ENCODE measurements at regions not wholly inside any gene's neighbourhood (a gene's known extent, or its start where the extent isn't known, plus 50 kb on each side); places are given as distances from the start of the nearest gene placed in this dataset.
A peak's percentile ranks its signal among the peaks of the same experiment; 100 is the strongest.

DNA sequence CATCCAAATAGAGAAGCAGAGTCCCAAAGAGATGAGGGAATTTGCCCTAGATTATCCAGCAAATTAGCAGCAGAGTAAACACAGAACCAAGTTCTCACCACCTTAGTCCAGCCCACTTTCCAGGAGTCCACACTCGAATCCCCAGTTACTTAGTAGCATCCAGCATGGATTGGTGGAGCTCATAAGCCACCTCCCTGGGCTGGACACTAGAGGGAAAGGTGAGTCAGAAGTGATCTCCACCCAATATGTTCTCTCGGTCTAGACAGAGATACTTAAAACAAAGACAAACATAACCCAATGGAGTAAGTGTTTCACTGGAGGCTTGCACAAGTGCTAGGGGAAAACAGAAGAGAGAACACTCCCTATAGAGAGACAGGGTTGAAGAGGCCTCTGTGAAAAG, 105.1 kb upstream of the CPEB2 start:
- Mint-ChIP-seq H3K9me3 (peaks cover 0 to 2% (median 0%) of the 10 kb centered on the region in 7 donors), H3K36me3 (no peaks in the 10 kb centered on the region), H3K27ac (no peak overlapping the region), H3K4me3 (peak overlapping the region in 1 of 8 donors; percentile 47), H3K4me1 (no peaks in the 10 kb centered on the region), H3K27me3 (peaks cover 5 to 20% (median 19%) of the 10 kb centered on the region in 3 donors)
- DNase-seq (no peak), ATAC-seq (ENCODE audit: low read depth in 2 of 2) (no peak)

GRCh38 chr4:14898989-14899388, 103.3 kb upstream of the CPEB2 start:
- Mint-ChIP-seq H3K4me3 (no peak overlapping the region), H3K27ac (no peak overlapping the region), H3K27me3 (peaks cover 9 to 29% (median 22%) of the 10 kb centered on the region in 3 donors), H3K9me3 (no peaks in the 10 kb centered on the region), H3K36me3 (no peaks in the 10 kb centered on the region), H3K4me1 (no peaks in the 10 kb centered on the region)
- ATAC-seq (ENCODE audit: low read depth in 2 of 2) (no peak), DNase-seq (no peak)

DNA sequence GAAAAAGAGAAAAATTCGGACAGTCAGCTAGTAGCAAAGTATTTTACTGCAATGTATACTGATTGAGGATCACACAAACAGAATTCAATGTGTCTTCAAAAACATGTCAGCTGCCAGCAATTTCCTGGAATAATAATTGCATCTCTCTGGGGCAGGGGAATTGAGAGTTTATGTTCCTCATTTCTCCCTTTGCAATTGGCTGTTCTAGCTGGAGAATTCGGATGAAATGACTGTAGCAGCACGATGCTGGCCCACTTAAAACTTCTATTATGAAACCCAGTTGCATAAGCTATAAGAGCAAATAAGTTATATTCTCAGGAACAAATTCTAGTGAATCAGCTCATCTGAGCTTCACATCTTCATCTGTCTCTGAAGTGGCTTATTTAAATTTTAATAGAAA, 99.9 kb upstream of the CPEB2 start:
- Mint-ChIP-seq H3K4me3 (no peak overlapping the region), H3K9me3 (no peaks in the 10 kb centered on the region), H3K27ac (no peak overlapping the region), H3K27me3 (peaks cover 6 to 31% (median 24%) of the 10 kb centered on the region in 3 donors), H3K36me3 (no peaks in the 10 kb centered on the region), H3K4me1 (no peaks in the 10 kb centered on the region)
- no peak for DNase-seq
- ATAC-seq (ENCODE audit: low read depth in 2 of 2): no peak

- Mint-ChIP-seq H3K9me3 (no peaks in the 10 kb centered on the region), H3K27me3 (peaks cover 6 to 26% (median 15%) of the 10 kb centered on the region in 3 donors), H3K36me3 (no peaks in the 10 kb centered on the region), H3K4me3 (no peak overlapping the region), H3K4me1 (no peaks in the 10 kb centered on the region), H3K27ac (peak overlapping the region in 1 of 6 donors; percentile 16)
- DNase-seq (no peak), ATAC-seq (ENCODE audit: low read depth in 2 of 2) (no peak)
Observed at GRCh38 chr4:14903321-14903720, 99.0 kb upstream of the CPEB2 start.

DNA sequence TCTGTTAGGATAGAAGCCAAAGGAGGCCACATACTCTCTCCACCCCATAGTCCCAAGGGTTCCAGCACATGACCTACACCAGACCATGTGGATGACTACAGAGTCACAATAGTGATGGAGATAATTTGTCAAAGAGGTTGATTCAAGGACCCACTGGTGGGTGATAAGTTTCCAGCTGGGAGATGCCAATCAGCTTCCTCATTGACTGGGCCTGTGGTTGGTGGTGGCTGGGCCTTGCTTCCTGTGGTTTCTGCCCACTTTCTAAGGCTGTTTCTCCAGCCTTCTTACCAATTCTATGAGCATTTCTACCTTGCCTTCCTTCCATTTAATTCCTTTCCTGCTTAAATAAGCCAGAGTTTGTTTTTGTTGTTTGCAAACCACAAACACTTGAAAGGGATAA, 95.5 kb upstream of the CPEB2 start:
- Mint-ChIP-seq H3K27me3 (peaks cover 20 to 40% (median 26%) of the 10 kb centered on the region in 3 donors), H3K36me3 (no peaks in the 10 kb centered on the region), H3K4me3 (no peak overlapping the region), H3K27ac (no peak overlapping the region), H3K4me1 (no peaks in the 10 kb centered on the region), H3K9me3 (no peaks in the 10 kb centered on the region)
- ATAC-seq (ENCODE audit: low read depth in 2 of 2) (no peak), DNase-seq (no peak)

DNA sequence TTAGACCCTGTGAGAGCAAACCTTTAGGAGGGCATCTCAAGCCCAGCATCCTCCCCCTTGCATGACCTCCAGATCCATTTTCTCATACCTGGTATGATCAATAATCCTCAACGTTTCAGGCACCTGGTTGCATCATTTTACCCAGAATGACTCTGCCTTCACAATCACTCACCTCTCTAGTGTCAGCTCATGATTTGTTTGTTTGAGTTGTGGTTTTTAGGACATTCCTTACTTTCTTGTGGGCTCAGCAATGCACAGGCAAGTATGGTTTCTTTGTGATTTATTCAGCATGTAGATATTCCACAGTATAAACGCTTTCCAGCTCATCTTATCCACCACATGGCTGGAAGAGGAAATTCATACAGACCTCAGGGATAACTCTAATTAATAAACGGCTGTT, 93.6 kb upstream of the CPEB2 start:
- H3K27me3 Mint-ChIP-seq: peaks cover 15 to 31% (median 29%) of the 10 kb centered on the region in 3 donors
- no peak overlapping the region for H3K27ac Mint-ChIP-seq
- no peak for ATAC-seq (ENCODE audit: low read depth in 2 of 2)
- DNase-seq: no peak
- no peaks in the 10 kb centered on the region for H3K4me1 Mint-ChIP-seq
- peaks cover 0 to 5% (median 0%) of the 10 kb centered on the region in 7 donors for H3K9me3 Mint-ChIP-seq
- no peak overlapping the region for H3K4me3 Mint-ChIP-seq
- H3K36me3 Mint-ChIP-seq: no peaks in the 10 kb centered on the region

DNA sequence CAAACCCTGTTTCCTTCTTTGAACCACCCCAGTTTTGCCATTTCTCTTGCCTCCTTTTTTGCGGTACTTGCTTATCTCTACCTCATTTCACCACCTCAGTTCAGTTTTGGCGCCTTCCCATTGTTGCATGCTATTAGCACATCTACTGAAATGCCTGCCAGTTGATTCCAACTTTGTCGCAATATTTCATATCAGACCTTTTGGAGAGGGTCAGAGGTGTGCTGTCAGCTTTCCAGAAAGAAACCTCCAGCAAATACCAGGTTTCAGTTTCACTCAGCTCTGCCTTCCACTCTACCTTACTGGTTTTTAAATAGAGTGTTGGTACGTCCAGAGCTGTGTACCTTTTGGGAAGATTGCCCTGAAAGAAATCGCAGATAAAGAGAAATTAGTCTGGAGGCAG, 91.9 kb upstream of the CPEB2 start:
- Mint-ChIP-seq H3K27ac (peak overlapping the region in 1 of 6 donors; percentile 29), H3K4me1 (no peaks in the 10 kb centered on the region), H3K27me3 (peaks cover 15 to 25% (median 23%) of the 10 kb centered on the region in 3 donors), H3K36me3 (no peaks in the 10 kb centered on the region), H3K9me3 (peaks cover 0 to 5% (median 0%) of the 10 kb centered on the region in 7 donors), H3K4me3 (no peak overlapping the region)
- no peak for ATAC-seq (ENCODE audit: low read depth in 2 of 2)
- DNase-seq: no peak

GRCh38 chr4:14912426-14912825, 89.9 kb upstream of the CPEB2 start:
- H3K36me3 Mint-ChIP-seq: no peaks in the 10 kb centered on the region
- peaks cover 27 to 35% (median 30%) of the 10 kb centered on the region in 3 donors for H3K27me3 Mint-ChIP-seq
- DNase-seq: no peak
- no peaks in the 10 kb centered on the region for H3K4me1 Mint-ChIP-seq
- H3K4me3 Mint-ChIP-seq: no peak overlapping the region
- no peak for ATAC-seq (ENCODE audit: low read depth in 2 of 2)
- H3K9me3 Mint-ChIP-seq: peaks cover 0 to 5% (median 0%) of the 10 kb centered on the region in 7 donors
- H3K27ac Mint-ChIP-seq: no peak overlapping the region

- Mint-ChIP-seq H3K4me1 (no peaks in the 10 kb centered on the region), H3K36me3 (no peaks in the 10 kb centered on the region), H3K4me3 (no peak overlapping the region), H3K9me3 (peaks cover 0 to 5% (median 0%) of the 10 kb centered on the region in 7 donors), H3K27me3 (peaks cover 19 to 26% (median 25%) of the 10 kb centered on the region in 3 donors), H3K27ac (no peak overlapping the region)
- DNase-seq (no peak), ATAC-seq (ENCODE audit: low read depth in 2 of 2) (no peak)
Observed at GRCh38 chr4:14915018-14915417, 87.3 kb upstream of the CPEB2 start.

GRCh38 chr4:14916554-14917297, 85.6 kb upstream of the CPEB2 start:
- peaks cover 9 to 16% (median 15%) of the 10 kb centered on the region in 3 donors for H3K27me3 Mint-ChIP-seq
- ATAC-seq (ENCODE audit: low read depth in 2 of 2): no peak
- no peaks in the 10 kb centered on the region for H3K4me1 Mint-ChIP-seq
- peaks cover 0 to 5% (median 0%) of the 10 kb centered on the region in 7 donors for H3K9me3 Mint-ChIP-seq
- H3K36me3 Mint-ChIP-seq: no peaks in the 10 kb centered on the region
- no peak for DNase-seq
- H3K4me3 Mint-ChIP-seq: no peak overlapping the region
- H3K27ac Mint-ChIP-seq: peak overlapping the region in 1 of 6 donors; percentile 2

DNA sequence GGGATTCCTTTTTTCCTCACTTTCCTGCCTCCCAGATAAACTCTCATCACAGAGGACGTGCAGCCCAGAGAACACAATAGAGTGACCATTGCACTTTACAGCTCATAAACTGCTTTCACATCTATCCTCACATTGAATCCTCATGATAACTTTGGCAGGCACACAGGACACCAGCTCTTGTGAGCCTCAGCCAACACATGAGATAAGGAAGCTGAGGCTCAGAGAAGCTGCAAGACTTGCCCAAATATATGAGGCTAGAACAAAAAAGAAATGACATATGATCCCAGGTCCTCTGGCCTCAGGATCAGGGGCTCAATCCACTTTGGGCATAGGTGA, 85.0 kb upstream of the CPEB2 start:
- Mint-ChIP-seq H3K4me1 (no peaks in the 10 kb centered on the region), H3K27ac (no peak overlapping the region), H3K9me3 (peaks cover 0 to 5% (median 0%) of the 10 kb centered on the region in 7 donors), H3K27me3 (peaks cover 9 to 16% (median 15%) of the 10 kb centered on the region in 3 donors), H3K4me3 (no peak overlapping the region), H3K36me3 (no peaks in the 10 kb centered on the region)
- DNase-seq: no peak
- no peak for ATAC-seq (ENCODE audit: low read depth in 2 of 2)

- no peak for DNase-seq
- no peak overlapping the region for H3K27ac Mint-ChIP-seq
- H3K4me1 Mint-ChIP-seq: no peaks in the 10 kb centered on the region
- peaks cover 9 to 16% (median 10%) of the 10 kb centered on the region in 3 donors for H3K27me3 Mint-ChIP-seq
- H3K9me3 Mint-ChIP-seq: peaks cover 0 to 2% (median 0%) of the 10 kb centered on the region in 7 donors
- H3K36me3 Mint-ChIP-seq: no peaks in the 10 kb centered on the region
- H3K4me3 Mint-ChIP-seq: no peak overlapping the region
- ATAC-seq (ENCODE audit: low read depth in 2 of 2): no peak
Observed at GRCh38 chr4:14918336-14918735, 83.9 kb upstream of the CPEB2 start.

GRCh38 chr4:14919785-14920184, 82.5 kb upstream of the CPEB2 start:
- Mint-ChIP-seq H3K27me3 (peaks cover 9 to 16% (median 10%) of the 10 kb centered on the region in 3 donors), H3K9me3 (peaks cover 0 to 2% (median 0%) of the 10 kb centered on the region in 7 donors), H3K4me3 (no peak overlapping the region), H3K4me1 (no peaks in the 10 kb centered on the region), H3K36me3 (no peaks in the 10 kb centered on the region), H3K27ac (no peak overlapping the region)
- ATAC-seq (ENCODE audit: low read depth in 2 of 2): no peak
- DNase-seq: no peak

GRCh38 chr4:14920237-14920636, 82.0 kb upstream of the CPEB2 start:
- no peaks in the 10 kb centered on the region for H3K36me3 Mint-ChIP-seq
- ATAC-seq (ENCODE audit: low read depth in 2 of 2) (no peak), DNase-seq (no peak)

More at GRCh38 chr4:14920237-14920636, 82.0 kb upstream of the CPEB2 start:
- Mint-ChIP-seq H3K4me1 (no peaks in the 10 kb centered on the region), H3K4me3 (no peak overlapping the region), H3K27me3 (peaks cover 9 to 16% (median 10%) of the 10 kb centered on the region in 3 donors), H3K27ac (no peak overlapping the region), H3K9me3 (peaks cover 0 to 2% (median 0%) of the 10 kb centered on the region in 7 donors)

Measured in naive B cell (primary cell).